Amygdala (tissue), 56 donors: ENCODE measurements at regions not wholly inside any gene's neighbourhood (a gene's known extent, or its start where the extent isn't known, plus 50 kb on each side); places are given as distances from the start of the nearest gene placed in this dataset.
"Not testable (repeated sequence)": the region's sequence is repeated elsewhere in the genome, so short reads cannot be mapped to it uniquely, and the experiment has no call there.

Source experiments
- DNase-seq, 56 donors: peaks; one replicate each; lab custom pipeline; 2025; lab: John Stamatoyannopoulos, UW

DNA sequence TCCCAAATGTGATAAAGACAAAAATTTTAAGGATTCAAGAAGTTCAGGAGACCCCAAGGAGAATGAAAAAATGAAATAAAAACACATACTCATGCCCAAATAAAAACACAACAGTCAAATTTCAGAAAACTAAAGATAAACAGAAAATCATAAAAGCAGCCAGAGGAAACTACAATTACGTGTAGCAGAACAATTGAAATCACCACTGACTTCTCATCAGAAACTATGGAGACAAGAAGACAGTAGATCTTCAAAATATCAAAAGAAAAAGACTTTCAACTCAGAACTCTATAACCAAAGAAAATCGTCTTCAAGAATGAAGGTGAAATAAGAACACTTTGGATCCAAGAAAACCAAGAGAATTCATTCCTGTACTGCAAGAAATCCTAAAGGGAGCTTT, 54.9 kb downstream of the DIO3 start:
- DNase-seq = no peak

DNA sequence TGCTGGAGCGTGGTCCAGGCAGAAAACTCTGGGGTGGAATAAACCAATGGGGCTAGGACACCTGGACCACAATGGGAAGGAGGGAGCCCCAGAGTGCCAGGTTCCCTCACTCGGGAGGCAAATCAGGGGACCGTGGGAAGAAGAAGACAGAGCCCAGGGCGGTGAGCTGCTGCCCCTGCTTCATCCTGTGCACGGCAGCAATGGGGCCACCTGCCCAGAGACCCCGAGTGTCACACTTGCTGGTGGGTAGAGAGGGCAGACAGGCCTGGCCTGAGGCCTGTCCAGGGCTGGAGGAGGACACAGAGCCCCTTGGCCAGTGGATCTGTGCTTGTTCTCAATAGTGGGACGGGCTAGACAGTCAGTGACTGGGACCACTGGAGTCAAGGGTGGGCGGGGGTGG, 58.2 kb downstream of the DIO3 start:
- no peak for DNase-seq

DNA sequence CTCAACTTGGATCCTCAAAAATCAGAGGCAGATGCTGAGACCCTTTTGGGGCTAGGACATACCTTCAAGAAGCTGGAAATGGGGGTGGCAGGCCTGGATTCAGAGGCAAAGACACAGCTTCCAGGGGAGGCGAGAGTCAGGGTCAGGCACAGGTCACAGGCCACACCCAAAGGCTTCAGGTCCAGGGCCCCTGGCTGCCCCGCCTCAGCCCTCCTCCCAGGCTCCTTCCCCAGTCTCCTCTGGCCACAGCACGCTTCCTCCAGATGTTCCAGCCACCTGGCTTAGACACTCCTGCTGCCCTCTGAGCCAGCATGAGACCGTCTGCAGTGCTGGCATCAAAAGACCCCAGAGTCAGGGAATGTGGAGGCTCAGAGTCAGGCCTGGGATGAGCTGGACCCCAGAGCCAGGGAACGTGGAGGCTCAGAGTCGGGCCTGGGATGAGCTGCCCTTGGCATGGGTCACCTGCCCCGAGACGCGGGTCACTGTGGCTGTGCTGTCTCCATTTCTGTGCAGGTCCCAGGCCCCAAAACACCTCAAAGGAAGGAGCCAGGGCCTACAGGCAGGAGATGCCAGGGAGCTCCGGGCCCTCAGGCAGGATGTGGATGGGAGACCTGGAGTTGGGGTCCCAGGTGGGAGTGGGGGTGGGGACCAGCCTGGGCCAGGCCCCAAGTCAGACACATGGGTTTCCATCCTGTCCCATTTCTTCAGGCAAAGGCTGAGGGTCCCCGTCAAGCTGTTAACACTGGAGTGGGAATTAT, 58.9 kb downstream of the DIO3 start:
- DNase-seq = no peak

DNA sequence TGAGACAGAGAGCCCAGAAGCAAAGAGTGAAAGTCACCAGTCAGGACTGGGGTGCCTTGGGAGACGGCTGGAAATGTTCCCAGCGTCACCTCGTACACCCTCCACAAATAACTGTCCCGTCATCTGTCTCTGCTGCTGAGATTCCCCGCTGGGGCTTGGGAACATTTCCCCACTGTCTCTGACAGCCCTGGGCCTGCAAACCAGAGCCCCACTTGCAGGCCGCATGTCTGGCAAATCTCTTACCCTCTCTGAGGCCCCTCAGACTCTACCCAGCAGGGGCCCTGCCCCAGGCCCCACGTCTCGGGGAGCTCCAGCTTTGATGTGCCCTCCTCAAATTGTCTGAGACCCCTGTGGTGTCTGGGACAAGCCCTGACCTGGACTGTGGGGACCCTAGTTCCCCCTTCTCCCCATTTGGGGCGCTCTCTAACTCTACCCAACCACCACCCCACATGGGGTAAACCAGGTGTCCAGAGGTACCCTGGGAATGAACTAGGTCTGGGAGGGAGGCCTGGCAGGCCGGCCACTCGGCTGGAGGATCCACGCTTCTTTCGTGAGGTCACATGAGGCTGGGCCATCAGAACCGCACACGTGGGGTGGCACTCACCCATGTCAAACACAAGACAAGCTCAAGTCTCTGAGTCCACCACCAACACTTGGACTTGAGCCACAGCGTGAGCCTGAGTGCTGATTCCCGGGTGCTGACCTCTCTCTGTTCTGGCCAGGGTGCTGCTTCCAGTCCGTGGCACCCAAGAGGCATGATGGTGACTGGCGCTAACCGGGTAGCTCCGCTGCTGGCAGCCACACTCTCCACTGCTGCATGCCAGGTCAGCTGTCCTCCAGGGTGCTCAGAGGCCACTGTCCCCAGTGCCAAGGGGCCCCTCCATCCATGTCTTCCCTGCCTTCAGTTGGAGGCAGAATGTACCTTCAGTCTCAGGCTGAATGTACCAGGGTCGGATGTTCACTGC, 59.8 kb downstream of the DIO3 start:
- no peak for DNase-seq

DNA sequence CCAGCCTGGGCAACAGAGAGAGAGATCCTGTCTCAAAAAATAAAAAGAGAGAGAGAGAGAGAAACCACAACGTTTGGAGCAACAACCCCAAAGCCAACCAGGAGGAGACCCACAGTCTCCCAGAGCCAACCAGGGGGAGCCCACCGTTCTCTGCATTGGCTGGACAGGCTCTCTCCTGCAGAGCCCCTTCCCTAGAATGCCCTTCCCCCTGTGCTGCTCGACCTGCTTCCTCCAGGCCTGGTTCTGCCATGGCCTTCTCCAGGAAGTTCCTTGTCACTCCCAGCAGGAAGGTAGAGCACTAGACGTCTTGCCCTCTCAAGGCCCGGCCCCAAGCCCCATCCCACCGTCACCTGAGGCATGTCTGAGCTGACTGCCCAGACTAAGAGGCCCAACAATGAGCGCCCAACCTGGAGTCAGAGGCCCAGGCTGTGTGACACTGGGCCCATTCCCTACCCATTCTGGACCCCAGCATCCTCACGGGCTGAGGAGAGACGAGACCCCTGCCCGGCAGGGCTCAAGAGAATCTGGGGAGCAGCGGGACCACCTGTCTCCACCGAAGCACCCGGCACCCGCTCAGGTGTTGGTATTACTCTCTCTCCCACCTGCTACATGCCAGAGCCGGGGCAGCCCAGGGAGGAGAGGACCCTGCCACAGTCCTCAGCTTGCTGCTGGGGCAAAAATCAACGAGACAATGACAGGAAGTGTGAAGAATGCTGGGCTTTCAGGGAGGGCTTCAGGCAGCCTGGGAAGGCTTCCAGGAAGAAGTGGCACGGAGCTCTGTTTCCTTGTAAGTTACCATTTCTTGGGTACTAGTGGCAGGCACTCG, 61.2 kb downstream of the DIO3 start:
- no peak for DNase-seq

DNA sequence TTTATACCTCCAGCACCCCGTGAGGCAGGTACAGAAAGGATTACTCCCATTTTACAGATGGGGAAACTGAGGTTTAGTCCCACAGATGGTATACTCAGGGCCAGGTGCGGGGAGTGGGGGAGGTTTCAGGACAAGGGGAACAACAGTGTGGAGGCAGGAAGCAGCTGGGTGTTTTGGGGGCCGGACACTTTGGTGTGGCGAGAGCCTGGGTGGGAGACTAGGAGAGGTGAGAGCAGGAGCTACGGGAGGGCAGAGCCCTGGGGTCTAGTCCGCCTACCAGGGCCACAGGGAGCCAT, 61.7 kb downstream of the DIO3 start:
- DNase-seq = no peak

DNA sequence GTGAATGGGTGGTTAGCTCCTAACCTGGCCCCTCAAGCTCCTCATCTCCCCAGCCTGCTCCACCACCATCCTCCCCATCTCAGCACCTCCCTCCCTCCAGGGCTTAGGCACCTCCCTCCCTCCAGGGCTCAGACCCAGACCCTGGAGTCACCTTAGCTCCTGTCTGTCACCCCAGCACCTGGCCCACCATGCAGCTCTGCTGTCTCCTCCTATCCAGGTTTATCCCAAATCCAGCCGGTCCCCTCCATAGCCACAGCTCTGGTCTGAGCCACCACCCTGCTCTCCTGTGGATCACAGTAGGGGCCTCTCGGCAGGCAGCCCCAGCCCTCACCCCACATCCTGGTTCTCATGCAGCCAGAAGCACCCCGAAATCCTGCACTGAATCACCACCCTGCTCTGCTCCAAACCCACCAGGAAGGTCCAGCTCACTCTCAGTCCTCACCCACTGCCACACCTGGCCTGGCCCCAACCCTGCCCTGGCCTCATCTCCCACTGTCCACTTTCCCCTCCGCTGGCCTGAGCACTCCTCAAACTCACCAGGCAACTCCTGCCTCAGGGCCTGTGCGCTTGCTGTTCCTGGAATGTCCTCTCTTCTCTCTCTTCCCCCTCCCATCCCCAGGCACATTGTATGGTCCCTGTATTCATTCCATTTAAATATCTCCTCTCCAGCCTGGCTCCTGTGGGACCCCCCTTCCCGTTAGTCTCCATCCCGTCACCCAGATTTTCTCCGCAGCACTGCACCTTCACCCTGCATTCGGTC, 62.6 kb downstream of the DIO3 start:
- no peak for DNase-seq

DNA sequence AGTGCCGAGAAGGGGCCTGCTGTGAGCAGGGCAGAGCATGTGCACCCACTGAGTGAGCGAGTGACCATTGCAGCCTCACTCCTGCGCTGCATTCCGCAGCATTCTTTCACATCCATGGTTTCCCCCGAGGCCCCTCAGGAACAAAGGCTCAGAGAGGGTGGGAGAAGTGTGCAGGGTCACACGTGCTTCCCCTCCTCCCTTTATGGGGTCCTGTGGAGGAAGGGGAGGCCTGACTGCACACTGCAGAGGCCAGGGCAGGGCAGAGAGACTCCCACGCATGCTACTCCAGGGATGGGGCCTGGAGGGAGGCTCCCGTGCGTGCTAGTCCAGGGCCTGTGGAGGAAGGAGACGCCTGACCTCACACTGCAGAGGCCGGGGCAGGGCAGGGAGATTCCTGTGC, 63.2 kb downstream of the DIO3 start:
- DNase-seq = no peak

DNA sequence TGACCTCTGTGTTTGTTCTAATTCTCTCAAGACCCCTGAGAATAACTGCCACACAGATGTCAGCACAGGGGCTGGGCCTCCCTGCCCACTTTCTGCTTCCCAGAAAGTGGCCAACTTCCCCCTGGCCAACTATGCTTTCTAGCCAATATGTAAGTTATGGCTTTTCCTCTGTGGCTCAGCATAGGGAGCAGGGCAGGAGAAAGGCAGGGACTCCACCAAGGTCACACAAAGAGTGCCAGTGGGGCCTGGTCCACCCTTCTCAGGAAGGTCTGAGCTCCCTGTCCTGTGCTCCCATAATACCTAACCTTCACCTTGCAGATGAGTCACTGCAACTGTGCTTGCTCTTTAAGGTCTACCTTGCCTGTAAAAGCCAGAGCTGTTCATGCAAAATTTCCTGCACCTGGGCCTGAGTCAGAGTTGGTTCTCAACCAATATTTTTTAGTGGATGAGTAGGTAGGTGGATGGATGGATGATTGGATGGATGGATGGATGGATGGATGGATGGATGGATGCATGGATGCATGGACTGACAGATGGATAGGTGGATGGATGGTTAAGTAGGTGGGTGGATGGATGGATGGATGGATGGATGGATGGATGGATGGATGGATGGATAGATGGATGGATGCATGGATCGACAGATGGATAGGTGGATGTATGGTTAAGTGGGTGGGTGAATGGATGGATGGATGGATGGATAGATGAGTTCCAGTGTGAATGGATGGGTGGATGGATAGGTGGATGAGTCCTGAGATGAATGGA, 64.2 kb downstream of the DIO3 start:
- DNase-seq = no peak

DNA sequence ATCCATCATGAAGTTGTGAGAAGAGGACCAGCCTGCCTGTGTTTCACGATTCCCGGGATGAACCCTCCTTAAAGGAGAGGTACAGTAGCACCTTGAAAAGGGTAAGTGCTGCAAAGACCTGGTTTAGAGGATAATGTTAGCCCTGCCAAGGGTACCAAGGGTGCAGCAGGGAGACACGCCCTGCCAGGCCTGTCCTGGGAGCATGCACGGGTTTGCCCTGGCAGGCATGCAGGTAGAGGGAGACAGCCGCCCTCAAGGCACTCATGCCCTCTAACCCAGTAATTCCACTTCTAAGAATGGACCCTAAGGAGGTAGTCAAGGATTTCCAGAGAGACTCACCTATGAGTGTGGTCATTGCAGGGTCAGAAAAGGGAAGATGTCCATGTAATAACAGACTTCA, 65.0 kb downstream of the DIO3 start:
- no peak for DNase-seq

DNA sequence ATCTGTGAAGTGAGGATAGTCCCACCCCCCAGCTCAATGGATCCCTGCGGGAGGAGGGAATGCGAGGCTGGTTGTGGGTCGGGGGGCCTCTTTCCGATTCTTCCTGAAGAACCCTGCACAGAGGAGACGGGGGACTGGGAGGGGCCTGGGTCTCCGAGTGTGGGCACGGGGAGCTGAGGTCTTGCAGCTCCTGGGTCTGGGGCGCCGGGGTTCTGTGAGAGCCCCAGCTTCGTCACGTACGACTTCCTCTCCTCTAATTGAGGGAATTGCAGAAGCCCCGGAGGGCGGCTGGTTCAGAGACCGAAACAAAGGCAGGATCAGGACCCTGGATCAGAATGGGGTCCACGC, 66.6 kb downstream of the DIO3 start:
- no peak for DNase-seq

DNA sequence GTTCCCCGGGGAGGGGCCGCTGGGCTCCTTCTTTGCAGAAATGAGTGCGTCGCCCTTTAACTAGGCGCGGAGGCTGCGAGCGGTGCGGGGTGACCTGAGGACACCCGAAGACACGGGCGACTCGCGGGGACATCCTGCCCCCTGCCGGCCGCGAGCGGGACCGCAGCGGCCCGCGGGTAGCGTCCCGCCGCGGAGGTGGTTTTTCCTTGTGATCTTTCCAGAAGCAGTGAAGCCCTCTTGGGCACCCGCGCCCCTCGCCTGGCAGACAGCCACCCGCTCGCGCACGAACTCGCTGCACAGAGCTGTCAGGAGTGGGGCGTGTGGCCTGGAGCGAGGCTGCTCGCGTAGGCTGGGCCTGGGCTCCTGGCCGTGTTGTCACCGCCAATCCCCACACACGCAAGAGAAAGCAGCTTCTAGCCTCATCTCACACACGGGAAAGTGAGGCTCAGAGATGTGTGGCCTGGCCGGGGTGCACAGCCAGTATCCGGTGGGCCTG, 67.2 kb downstream of the DIO3 start:
- DNase-seq = peak in 47 of 56 donors; percentile 4 to 90 (median 58)

DNA sequence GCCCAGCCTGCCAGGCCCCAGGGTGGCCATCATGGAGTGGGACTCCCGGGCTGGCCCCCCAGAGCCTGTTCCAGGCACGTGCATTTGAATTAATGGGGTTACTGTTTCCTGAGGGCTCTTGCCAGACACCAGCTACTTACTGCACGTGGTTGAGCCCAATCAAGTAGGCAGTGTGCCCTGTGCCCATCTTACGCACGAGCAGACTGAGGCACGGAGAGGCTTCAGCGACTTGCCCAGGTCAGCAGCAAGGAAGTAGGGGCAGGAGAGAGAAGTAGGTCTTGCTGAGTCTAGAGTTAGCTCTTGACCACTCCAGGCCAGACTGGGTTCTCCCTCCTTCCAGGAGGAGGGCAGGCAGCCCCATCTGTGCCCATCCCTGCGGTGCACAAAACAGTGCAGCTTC, 67.7 kb downstream of the DIO3 start:
- DNase-seq = no peak

DNA sequence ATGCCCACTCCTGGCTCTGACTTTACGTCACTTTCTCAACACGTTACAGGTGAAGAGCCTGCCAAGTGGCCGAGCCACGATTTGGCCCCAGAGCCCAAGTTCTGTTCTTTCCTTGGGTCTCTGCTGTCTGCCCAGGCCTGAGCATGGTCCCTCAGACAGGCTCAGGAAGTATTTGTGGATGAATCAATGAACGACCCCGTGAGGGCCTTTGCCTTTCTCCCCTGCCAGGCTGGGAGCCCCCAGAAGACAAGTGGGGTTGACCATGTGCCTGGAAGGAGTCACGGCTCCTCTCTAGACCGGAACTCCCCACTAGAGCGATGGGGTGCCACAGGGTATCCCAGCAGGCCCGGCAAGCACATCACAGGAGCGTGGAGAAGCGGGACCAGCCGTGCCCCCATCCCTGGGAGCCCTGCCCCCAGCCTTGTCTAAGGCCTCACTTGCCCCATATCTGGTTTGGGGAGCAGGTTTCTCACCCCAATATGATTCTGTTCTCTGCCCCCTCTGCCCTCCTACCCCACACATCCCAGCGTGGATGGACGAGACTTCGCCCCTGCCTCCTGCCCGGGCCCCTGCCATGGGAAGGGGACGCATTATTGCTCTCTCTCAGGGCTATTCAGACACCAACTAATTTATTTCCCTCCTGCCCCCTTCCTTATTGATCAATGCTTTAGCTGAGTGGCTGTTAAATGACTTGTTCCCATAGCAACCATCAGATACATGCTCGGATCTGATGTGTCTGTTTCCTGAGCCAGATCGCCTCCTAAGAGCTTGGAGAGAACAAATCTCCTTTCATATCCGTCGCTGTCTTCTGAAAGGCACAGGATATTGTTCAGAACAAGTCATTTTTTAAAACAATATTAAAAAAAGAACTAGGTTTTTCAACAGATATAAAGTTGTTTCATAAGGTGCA, 69.0 kb downstream of the DIO3 start:
- DNase-seq = no peak

DNA sequence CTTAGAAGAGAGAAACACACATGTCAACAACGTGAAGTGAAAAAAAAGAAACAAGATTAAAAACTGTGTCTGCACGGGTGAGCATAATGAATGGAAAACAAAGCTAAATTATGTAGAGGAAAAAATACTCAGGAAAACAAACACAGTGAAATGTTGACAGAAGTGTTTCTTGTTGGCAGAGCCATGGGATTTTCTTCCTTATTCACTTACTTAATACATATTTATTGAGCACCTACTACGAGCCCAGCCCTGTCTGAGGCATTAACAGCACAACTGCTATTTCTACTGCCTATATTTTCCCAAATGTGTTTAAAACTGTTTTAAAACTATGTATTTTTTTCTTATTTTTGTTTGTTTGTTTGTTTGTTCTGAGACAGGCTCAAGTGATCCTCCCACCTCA, 69.9 kb downstream of the DIO3 start:
- DNase-seq = no peak

DNA sequence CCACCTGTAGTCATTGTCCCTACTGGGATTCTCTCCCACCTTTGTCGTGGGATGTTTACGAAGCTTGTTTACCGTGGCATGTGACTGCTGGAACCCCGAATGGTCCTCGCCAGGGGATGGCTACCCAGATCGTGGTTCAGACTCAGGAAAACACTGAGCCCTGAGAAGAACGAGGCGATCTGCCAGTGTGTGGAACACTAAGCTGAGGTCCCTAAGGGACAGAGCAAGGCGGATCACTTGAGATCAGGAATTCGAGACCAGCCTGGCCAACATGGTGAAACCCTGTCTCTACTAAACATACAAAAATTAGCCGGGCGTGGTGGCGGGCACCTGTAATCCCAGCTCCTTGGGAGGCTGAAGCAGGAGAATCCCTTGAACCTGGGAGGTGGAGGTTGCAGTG, 70.7 kb downstream of the DIO3 start:
- DNase-seq = not testable (repeated sequence)

DNA sequence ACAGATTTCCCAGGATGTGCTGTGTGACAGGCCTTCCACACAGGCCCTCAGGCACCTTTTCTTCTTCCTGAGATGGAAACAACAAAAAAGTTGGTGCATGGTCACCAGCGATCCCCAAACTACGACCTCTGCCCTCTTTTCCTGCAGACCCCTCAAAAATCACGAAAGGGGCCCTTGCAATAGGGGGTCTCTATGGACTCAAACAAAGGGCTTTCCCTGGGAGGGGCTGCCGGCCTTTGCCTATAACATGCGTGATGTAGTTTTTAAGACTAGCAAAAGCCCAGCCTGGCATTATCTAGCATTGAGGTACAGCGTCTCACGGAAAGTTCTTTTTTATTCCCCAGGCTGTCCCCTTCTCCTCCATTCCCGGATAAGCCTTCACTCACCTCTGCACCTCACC, 71.2 kb downstream of the DIO3 start:
- no peak for DNase-seq

DNA sequence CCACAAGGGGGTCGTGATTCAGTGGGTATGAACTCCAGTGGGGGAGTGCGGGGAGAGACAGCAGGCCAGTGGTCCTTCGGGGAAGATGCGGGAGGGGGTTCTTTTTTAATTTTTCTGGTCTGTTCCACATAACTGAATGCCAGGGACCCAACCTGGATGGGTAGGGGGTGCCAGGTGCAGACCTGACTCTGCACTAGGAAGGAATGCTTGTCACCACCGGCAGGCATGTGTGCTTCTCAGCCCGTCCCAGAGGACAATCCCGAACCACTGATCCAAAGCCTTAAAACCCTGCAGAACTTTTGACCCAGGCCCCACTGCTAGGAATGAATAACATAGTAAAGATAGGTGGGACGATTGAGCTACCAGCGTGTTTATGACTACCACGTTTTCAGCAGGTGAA, 72.0 kb downstream of the DIO3 start:
- DNase-seq = no peak
